ENCODE measurements at regions not wholly inside any gene's neighbourhood (a gene's known extent, or its start where the extent isn't known, plus 50 kb on each side); places are given as distances from the start of the nearest gene placed in this dataset.

- no peak for DNase-seq (ENCODE audit: extremely low spot score)
- intact Hi-C loops (cut with DNase I), result no loop called here
- no peaks in the 10 kb centered on the region for H3K4me1 ChIP-seq
- no peaks in the 10 kb centered on the region for H3K9me3 ChIP-seq
- WGBS, result 86% methylated on average over 6 of the region's 6 CpGs
- no peaks in the 10 kb centered on the region for H3K27me3 ChIP-seq
- no peak overlapping the region for H3K4me3 ChIP-seq
- no peak overlapping the region for H3K27ac ChIP-seq (replicated peaks in 1 of 4)
- H3K36me3 ChIP-seq, result no peaks in the 10 kb centered on the region
- TF ChIP-seq POLR2AphosphoS5 (IDR thresholded peaks at IDR 0.05) (no peak), POLR2A (IDR thresholded peaks at IDR 0.05; ENCODE audit: low read depth) (no peak), EP300 (IDR thresholded peaks at IDR 0.05) (no peak), CTCF (IDR thresholded peaks at IDR 0.05) (no peak)
Measured at GRCh38 chr7:41169317-41169716, 533.6 kb downstream of the INHBA start.

DNA sequence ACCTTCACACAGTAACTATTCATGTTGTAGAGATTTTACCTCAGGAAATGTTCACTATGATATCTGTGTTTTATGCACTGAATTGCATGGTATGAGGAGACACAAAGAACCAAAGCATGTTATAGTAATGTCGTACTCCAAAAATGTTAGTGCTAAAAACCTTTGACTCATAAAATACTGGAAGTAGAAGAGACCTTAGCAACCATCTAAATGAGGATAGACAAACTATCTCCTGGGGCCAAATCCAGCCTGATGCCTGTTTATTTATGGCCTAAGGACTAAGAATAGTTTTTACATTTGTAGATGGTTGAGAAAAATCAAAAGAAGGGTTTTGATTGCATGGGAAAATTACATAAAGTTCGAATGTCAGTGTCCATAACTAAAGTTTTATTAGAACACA, 535.1 kb downstream of the INHBA start:
- H3K4me3 ChIP-seq, result no peak overlapping the region
- no peak overlapping the region for H3K27ac ChIP-seq (replicated peaks in 1 of 4)
- intact Hi-C loops (cut with DNase I), result no loop called here
- no peaks in the 10 kb centered on the region for H3K27me3 ChIP-seq
- H3K9me3 ChIP-seq, result no peaks in the 10 kb centered on the region
- H3K36me3 ChIP-seq, result no peaks in the 10 kb centered on the region
- TF ChIP-seq POLR2A (IDR thresholded peaks at IDR 0.05; ENCODE audit: low read depth) (no peak), POLR2AphosphoS5 (IDR thresholded peaks at IDR 0.05) (no peak), CTCF (IDR thresholded peaks at IDR 0.05) (no peak), EP300 (IDR thresholded peaks at IDR 0.05) (no peak)
- H3K4me1 ChIP-seq, result no peaks in the 10 kb centered on the region
- no peak for DNase-seq (ENCODE audit: extremely low spot score)
- WGBS, result 84% methylated on average over 2 of the region's 2 CpGs

DNA sequence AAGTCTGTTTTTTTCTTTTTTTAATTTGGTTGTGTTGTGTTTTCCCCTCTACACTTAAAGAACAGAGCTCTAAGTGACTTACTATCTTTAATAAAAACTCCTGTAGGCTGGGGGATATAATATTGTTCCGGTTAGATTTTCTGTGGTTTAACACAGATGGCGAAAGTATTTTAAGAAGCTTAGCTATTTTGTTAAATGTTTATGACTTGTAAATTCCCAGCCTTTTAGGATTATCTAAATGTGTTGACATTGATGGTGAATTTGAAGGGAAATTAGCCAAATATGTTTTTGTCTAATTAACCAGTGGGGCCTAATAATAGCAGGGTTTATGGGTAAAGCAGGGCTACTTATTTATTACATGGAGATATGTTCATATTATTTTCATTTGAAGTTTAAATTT, 538.5 kb downstream of the INHBA start:
- Histone ChIP-seq H3K36me3 (no peaks in the 10 kb centered on the region), H3K9me3 (peaks cover 0 to 9% (median 4%) of the 10 kb centered on the region in 4 donors), H3K27me3 (no peaks in the 10 kb centered on the region), H3K27ac (replicated peaks in 1 of 4) (no peak overlapping the region), H3K4me3 (no peak overlapping the region), H3K4me1 (no peaks in the 10 kb centered on the region)
- intact Hi-C loops (cut with DNase I), result no loop called here
- WGBS, result 47% methylated on average over 2 of the region's 2 CpGs
- TF ChIP-seq CTCF (IDR thresholded peaks at IDR 0.05) (no peak), POLR2A (IDR thresholded peaks at IDR 0.05; ENCODE audit: low read depth) (no peak), POLR2AphosphoS5 (IDR thresholded peaks at IDR 0.05) (no peak), EP300 (IDR thresholded peaks at IDR 0.05) (no peak)
- DNase-seq (ENCODE audit: extremely low spot score), result no peak

DNA sequence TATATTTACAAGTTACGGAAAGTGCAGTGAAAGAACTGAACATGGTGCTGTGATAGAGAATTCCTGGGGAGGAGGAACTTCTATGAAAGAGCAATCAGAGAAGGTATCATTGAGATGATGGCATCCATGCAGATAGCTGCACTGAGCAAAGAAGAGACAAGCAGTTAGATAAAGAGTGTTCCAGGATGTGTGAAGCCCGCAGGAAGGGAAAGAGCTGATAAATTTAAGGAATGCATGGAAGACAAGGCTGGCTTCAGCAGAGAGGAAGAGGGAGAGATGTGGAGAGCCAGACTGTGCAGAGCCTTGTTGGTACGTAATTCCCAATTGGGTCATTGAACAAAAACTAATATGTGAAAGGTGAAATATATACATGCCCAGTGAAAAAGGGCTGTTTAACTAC, 538.9 kb downstream of the INHBA start:
- H3K4me1 ChIP-seq, result no peaks in the 10 kb centered on the region
- no peak overlapping the region for H3K27ac ChIP-seq (replicated peaks in 1 of 4)
- H3K27me3 ChIP-seq, result no peaks in the 10 kb centered on the region
- peaks cover 0 to 9% (median 4%) of the 10 kb centered on the region in 4 donors for H3K9me3 ChIP-seq
- intact Hi-C loops (cut with DNase I), result no loop called here
- no peak for TF ChIP-seq POLR2A (IDR thresholded peaks at IDR 0.05; ENCODE audit: low read depth)
- TF ChIP-seq POLR2AphosphoS5 (IDR thresholded peaks at IDR 0.05), result no peak
- no peak for TF ChIP-seq CTCF (IDR thresholded peaks at IDR 0.05)
- TF ChIP-seq EP300 (IDR thresholded peaks at IDR 0.05), result no peak
- no peak for DNase-seq (ENCODE audit: extremely low spot score)
- 91% methylated on average over 3 of the region's 3 CpGs for WGBS
- H3K36me3 ChIP-seq, result no peaks in the 10 kb centered on the region
- H3K4me3 ChIP-seq, result no peak overlapping the region

- intact Hi-C loops (cut with DNase I), result no loop called here
- TF ChIP-seq CTCF (IDR thresholded peaks at IDR 0.05) (no peak), POLR2AphosphoS5 (IDR thresholded peaks at IDR 0.05) (no peak), POLR2A (IDR thresholded peaks at IDR 0.05; ENCODE audit: low read depth) (no peak), EP300 (IDR thresholded peaks at IDR 0.05) (no peak)
- H3K27ac ChIP-seq (replicated peaks in 1 of 4), result no peak overlapping the region
- peaks cover 0 to 9% (median 4%) of the 10 kb centered on the region in 4 donors for H3K9me3 ChIP-seq
- no peaks in the 10 kb centered on the region for H3K4me1 ChIP-seq
- H3K27me3 ChIP-seq, result no peaks in the 10 kb centered on the region
- no peak for DNase-seq (ENCODE audit: extremely low spot score)
- no peaks in the 10 kb centered on the region for H3K36me3 ChIP-seq
- 90% methylated on average over 4 of the region's 4 CpGs for WGBS
- no peak overlapping the region for H3K4me3 ChIP-seq
Measured at GRCh38 chr7:41162612-41163011, 540.3 kb downstream of the INHBA start.
